ENCODE measurements at regions not wholly inside any gene's neighbourhood (a gene's known extent, or its start where the extent isn't known, plus 50 kb on each side); places are given as distances from the start of the nearest gene placed in this dataset.

- Histone ChIP-seq H3K9me2 (replicated peaks; ENCODE audit: control insufficient read depth, low read length) (no peaks in the 10 kb centered on the region), H3K36me3 (ENCODE audit: control insufficient read depth, low read length) (no peaks in the 10 kb centered on the region), H3K79me2 (ENCODE audit: control insufficient read depth, low read length) (no peaks in the 10 kb centered on the region), H3F3A (ENCODE audit: control insufficient read depth, insufficient read depth) (no peaks in the 10 kb centered on the region), H3K9me3 (ENCODE audit: control insufficient read depth, insufficient read depth, low read length) (no peaks in the 10 kb centered on the region), H3K27me3 (ENCODE audit: control insufficient read depth, low read length) (no peaks in the 10 kb centered on the region), H3K27ac (ENCODE audit: low read depth, low read length) (no peak overlapping the region), H3K4me2 (ENCODE audit: low read length) (no peak overlapping the region), H3K4me3 (ENCODE audit: low read length) (no peak overlapping the region), H4K20me1 (ENCODE audit: control insufficient read depth, insufficient read depth, low read depth, low read length) (no peaks in the 10 kb centered on the region), H3K4me1 (ENCODE audit: control insufficient read depth, low read length) (no peaks in the 10 kb centered on the region)
- TF ChIP-seq EZH2phosphoT487 (IDR thresholded peaks at IDR 0.05; ENCODE audit: borderline replicate concordance, low read length): no peak
- TF ChIP-seq CTCF (IDR thresholded peaks at IDR 0.05; ENCODE audit: low read depth, low read length, poor library complexity, severe bottlenecking): no peak
Observed at GRCh38 chr3:157782236-157782635, 279.0 kb upstream of the VEPH1 start.

- Histone ChIP-seq H3K27ac (ENCODE audit: low read depth, low read length) (no peak overlapping the region), H3F3A (ENCODE audit: control insufficient read depth, insufficient read depth) (no peaks in the 10 kb centered on the region), H3K4me2 (ENCODE audit: low read length) (no peak overlapping the region), H3K4me1 (ENCODE audit: control insufficient read depth, low read length) (no peaks in the 10 kb centered on the region), H4K20me1 (ENCODE audit: control insufficient read depth, insufficient read depth, low read depth, low read length) (no peaks in the 10 kb centered on the region), H3K36me3 (ENCODE audit: control insufficient read depth, low read length) (no peaks in the 10 kb centered on the region), H3K4me3 (ENCODE audit: low read length) (no peak overlapping the region), H3K9me2 (replicated peaks; ENCODE audit: control insufficient read depth, low read length) (no peaks in the 10 kb centered on the region), H3K79me2 (ENCODE audit: control insufficient read depth, low read length) (no peaks in the 10 kb centered on the region), H3K27me3 (ENCODE audit: control insufficient read depth, low read length) (no peaks in the 10 kb centered on the region), H3K9me3 (ENCODE audit: control insufficient read depth, insufficient read depth, low read length) (no peaks in the 10 kb centered on the region)
- no peak for TF ChIP-seq CTCF (IDR thresholded peaks at IDR 0.05; ENCODE audit: low read depth, low read length, poor library complexity, severe bottlenecking)
- no peak for TF ChIP-seq EZH2phosphoT487 (IDR thresholded peaks at IDR 0.05; ENCODE audit: borderline replicate concordance, low read length)
Observed at GRCh38 chr3:157776861-157777260, 273.6 kb upstream of the VEPH1 start.

DNA sequence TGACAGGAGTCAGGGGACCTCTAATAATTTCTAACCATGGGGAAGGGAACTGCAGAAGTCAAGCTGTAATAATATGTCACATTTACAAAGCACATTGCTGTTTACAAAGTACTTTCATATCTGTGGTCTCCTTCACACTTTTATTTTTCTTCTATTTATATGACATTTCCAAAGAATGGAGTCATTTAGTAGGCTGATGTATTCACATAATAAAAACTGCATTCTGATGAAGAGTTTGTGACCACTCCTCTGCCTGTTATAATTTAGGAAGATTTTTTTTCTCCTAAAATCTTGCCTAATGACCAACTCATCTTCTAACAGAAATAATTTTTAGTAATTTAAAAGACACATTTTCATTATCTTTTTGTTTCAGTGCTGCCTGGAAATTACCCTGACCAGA lies 272.2 kb upstream of the VEPH1 start:
- Histone ChIP-seq H3K27ac (ENCODE audit: low read depth, low read length) (no peak overlapping the region), H3K4me1 (ENCODE audit: control insufficient read depth, low read length) (no peaks in the 10 kb centered on the region), H4K20me1 (ENCODE audit: control insufficient read depth, insufficient read depth, low read depth, low read length) (no peaks in the 10 kb centered on the region), H3K9me3 (ENCODE audit: control insufficient read depth, insufficient read depth, low read length) (no peaks in the 10 kb centered on the region), H3K36me3 (ENCODE audit: control insufficient read depth, low read length) (no peaks in the 10 kb centered on the region), H3K27me3 (ENCODE audit: control insufficient read depth, low read length) (no peaks in the 10 kb centered on the region), H3K4me3 (ENCODE audit: low read length) (no peak overlapping the region), H3K9me2 (replicated peaks; ENCODE audit: control insufficient read depth, low read length) (no peaks in the 10 kb centered on the region), H3K79me2 (ENCODE audit: control insufficient read depth, low read length) (no peaks in the 10 kb centered on the region), H3K4me2 (ENCODE audit: low read length) (no peak overlapping the region), H3F3A (ENCODE audit: control insufficient read depth, insufficient read depth) (no peaks in the 10 kb centered on the region)
- TF ChIP-seq EZH2phosphoT487 (IDR thresholded peaks at IDR 0.05; ENCODE audit: borderline replicate concordance, low read length) (no peak), CTCF (IDR thresholded peaks at IDR 0.05; ENCODE audit: low read depth, low read length, poor library complexity, severe bottlenecking) (no peak)

GRCh38 chr3:157769378-157769777 lies 266.2 kb upstream of the VEPH1 start:
- no peaks in the 10 kb centered on the region for H3F3A ChIP-seq (ENCODE audit: control insufficient read depth, insufficient read depth)
- H3K36me3 ChIP-seq (ENCODE audit: control insufficient read depth, low read length): no peaks in the 10 kb centered on the region
- H3K4me1 ChIP-seq (ENCODE audit: control insufficient read depth, low read length): no peaks in the 10 kb centered on the region
- TF ChIP-seq EZH2phosphoT487 (IDR thresholded peaks at IDR 0.05; ENCODE audit: borderline replicate concordance, low read length) (no peak), CTCF (IDR thresholded peaks at IDR 0.05; ENCODE audit: low read depth, low read length, poor library complexity, severe bottlenecking) (no peak)
- H3K9me2 ChIP-seq (replicated peaks; ENCODE audit: control insufficient read depth, low read length): no peaks in the 10 kb centered on the region
- no peak overlapping the region for H3K4me3 ChIP-seq (ENCODE audit: low read length)
- H3K4me2 ChIP-seq (ENCODE audit: low read length): no peak overlapping the region
- H3K9me3 ChIP-seq (ENCODE audit: control insufficient read depth, insufficient read depth, low read length): no peaks in the 10 kb centered on the region
- H3K27ac ChIP-seq (ENCODE audit: low read depth, low read length): no peak overlapping the region
- no peaks in the 10 kb centered on the region for H3K27me3 ChIP-seq (ENCODE audit: control insufficient read depth, low read length)
- H4K20me1 ChIP-seq (ENCODE audit: control insufficient read depth, insufficient read depth, low read depth, low read length): no peaks in the 10 kb centered on the region
- no peaks in the 10 kb centered on the region for H3K79me2 ChIP-seq (ENCODE audit: control insufficient read depth, low read length)
